ENCODE measurements at regions not wholly inside any gene's neighbourhood (a gene's known extent, or its start where the extent isn't known, plus 50 kb on each side); places are given as distances from the start of the nearest gene placed in this dataset.
A peak's percentile ranks its signal among the peaks of the same experiment; 100 is the strongest.
"Not testable (repeated sequence)": the region's sequence is repeated elsewhere in the genome, so short reads cannot be mapped to it uniquely, and the experiment has no call there.

- peak; percentile 2 for DNase-seq (ENCODE audit: low read depth)
- TF ChIP-seq CTCF (conservative IDR thresholded peaks at IDR 0.05; ENCODE audit: low read length) = no peak
These were observed 168.1 kb downstream of the VSIG4 start for GRCh38 chrX:65871671-65872311.

GRCh38 chrX:65870544-65870943, 169.3 kb downstream of the VSIG4 start:
- H3K4me3 ChIP-seq (ENCODE audit: low read length); DNase-seq (ENCODE audit: low read depth): not testable (repeated sequence)

More at GRCh38 chrX:65871671-65872311, 168.1 kb downstream of the VSIG4 start:
- H3K4me3 ChIP-seq (ENCODE audit: low read length) = no peak overlapping the region

- TF ChIP-seq CTCF (conservative IDR thresholded peaks at IDR 0.05; ENCODE audit: low read length) = no peak
- no peak overlapping the region for H3K4me3 ChIP-seq (ENCODE audit: low read length)
- no peak for DNase-seq (ENCODE audit: low read depth)
These were observed 173.1 kb downstream of the VSIG4 start for GRCh38 chrX:65866773-65867172.

GRCh38 chrX:65866146-65866545, 173.7 kb downstream of the VSIG4 start:
- no peak for TF ChIP-seq CTCF (conservative IDR thresholded peaks at IDR 0.05; ENCODE audit: low read length)
- DNase-seq (ENCODE audit: low read depth) = no peak
- H3K4me3 ChIP-seq (ENCODE audit: low read length) = no peak overlapping the region

GRCh38 chrX:65862638-65863037, 177.2 kb downstream of the VSIG4 start:
- H3K4me3 ChIP-seq (ENCODE audit: low read length) = no peak overlapping the region
- DNase-seq (ENCODE audit: low read depth) = no peak
- TF ChIP-seq CTCF (conservative IDR thresholded peaks at IDR 0.05; ENCODE audit: low read length) = no peak

- no peak overlapping the region for H3K4me3 ChIP-seq (ENCODE audit: low read length)
- DNase-seq (ENCODE audit: low read depth) = no peak
- no peak for TF ChIP-seq CTCF (conservative IDR thresholded peaks at IDR 0.05; ENCODE audit: low read length)
These were observed 180.6 kb downstream of the VSIG4 start for GRCh38 chrX:65859299-65859698.

- not testable (repeated sequence) for DNase-seq (ENCODE audit: low read depth); H3K4me3 ChIP-seq (ENCODE audit: low read length)
These were observed 185.4 kb downstream of the VSIG4 start for GRCh38 chrX:65854437-65854836.

GRCh38 chrX:65851306-65851705, 183.9 kb downstream of the MSN start:
- DNase-seq (ENCODE audit: low read depth); H3K4me3 ChIP-seq (ENCODE audit: low read length): not testable (repeated sequence)

GRCh38 chrX:65850821-65851220, 183.4 kb downstream of the MSN start:
- not testable (repeated sequence) for H3K4me3 ChIP-seq (ENCODE audit: low read length); DNase-seq (ENCODE audit: low read depth)

Data from AG10803 (cell line).